Esophagus squamous epithelium (tissue), 5 donors: ENCODE measurements at regions not wholly inside any gene's neighbourhood (a gene's known extent, or its start where the extent isn't known, plus 50 kb on each side); places are given as distances from the start of the nearest gene placed in this dataset.

ENCODE experiments used
- DNase-seq: peaks from one replicate; lab custom pipeline; 2025; lab: John Stamatoyannopoulos, UW
- H3K27ac ChIP-seq, 4 donors: fragments of 200-600 bp; sonication (generic); one replicate each; pipeline ENCODE4 v1.5.1; 2016 to 2019; ENCODE audit warnings: mild to moderate bottlenecking in 1 of 4
- H3K27me3 ChIP-seq, 4 donors: fragments of 200-600 bp; sonication (generic); 1 replicate in 3 of 4; 2 replicates in 1 of 4; pipeline versions ENCODE4 v1.5.1 to v1.6.0; 2017 to 2021; ENCODE audit warnings: antibody characterized with exemption in 1 of 4
- H3K36me3 ChIP-seq, 3 donors: fragments of 200-600 bp; sonication (generic); one replicate each; pipeline ENCODE4 v1.5.1; 2016 to 2019
- H3K4me1 ChIP-seq, 3 donors: fragments of 200-600 bp; sonication (generic); one replicate each; pipeline ENCODE4 v1.5.1; 2017 to 2019
- H3K4me3 ChIP-seq, 4 donors: fragments of 200-600 bp; sonication (generic); 1 replicate in 3 of 4; 2 replicates in 1 of 4; pipeline ENCODE4 v1.5.1; 2016 to 2019; ENCODE audit warnings: mild to moderate bottlenecking in 2 of 4, moderate library complexity in 1 of 4
- H3K9me3 ChIP-seq, 3 donors: fragments of 200-600 bp; sonication (generic); one replicate each; pipeline ENCODE4 v1.5.1; 2016 to 2019
- CTCF ChIP-seq, 6 experiments: fragments of 450-650 bp in 4 of 6; fragments of 200-600 bp in 2 of 6; sonication (generic) in 2 of 6; IDR thresholded peaks; one replicate each; pipeline ENCODE4 v1.5.1; 2016 to 2019; ENCODE audit warnings: antibody characterized with exemption in 6 of 6, mild to moderate bottlenecking in 4 of 6, moderate library complexity in 4 of 6
- POLR2A ChIP-seq, 4 donors: fragments of 450-650 bp; IDR thresholded peaks; one replicate each; pipeline ENCODE4 v1.6.1; 2017; ENCODE audit warnings: antibody characterized with exemption in 4 of 4, mild to moderate bottlenecking in 4 of 4, moderate library complexity in 3 of 4
- WGBS, 2 donors: methylation state at CpG; one replicate each; pipeline ENCODE4 v1.1.5; 2018; 5-methylcytosine and 5-hydroxymethylcytosine counted together
- intact Hi-C: fragments of 100-400 bp; cut with DNase I; formaldehyde crosslinking; loops from one replicate; pipeline ENCODE4 v1.15.0; 2022
- donor health status: DM: yes; HTN: yes; CAD: no.

- intact Hi-C loops: no loop called here
- DNase-seq: no peak
- H3K27ac ChIP-seq: peak overlapping the region in 3 of 4 donors; percentile 19 to 54 (median 31)
These were observed 271.2 kb downstream of the ARHGAP12 start for GRCh38 chr10:31657434-31657872.

GRCh38 chr10:31656851-31657433 lies 271.7 kb downstream of the ARHGAP12 start:
- no peaks in the 10 kb centered on the region for H3K9me3 ChIP-seq
- H3K27ac ChIP-seq: peak overlapping the region in 3 of 4 donors; percentile 31 to 54 (median 48)
- TF ChIP-seq POLR2A (IDR thresholded peaks at IDR 0.05) (no peak), CTCF (IDR thresholded peaks at IDR 0.05) (no peak)
- DNase-seq: no peak
- no peaks in the 10 kb centered on the region for H3K36me3 ChIP-seq
- intact Hi-C loops: no loop called here
- WGBS, 2 donors: 13 to 23% methylated on average over 1 of the region's 1 CpG
- H3K4me3 ChIP-seq: no peak overlapping the region
- H3K27me3 ChIP-seq: no peaks in the 10 kb centered on the region
- H3K4me1 ChIP-seq: no peaks in the 10 kb centered on the region

More at GRCh38 chr10:31657434-31657872, 271.2 kb downstream of the ARHGAP12 start:
- Histone ChIP-seq H3K9me3 (no peaks in the 10 kb centered on the region), H3K36me3 (no peaks in the 10 kb centered on the region), H3K4me3 (no peak overlapping the region), H3K27me3 (no peaks in the 10 kb centered on the region), H3K4me1 (no peaks in the 10 kb centered on the region)
- 62 to 70% methylated on average over 2 of the region's 2 CpGs for WGBS, 2 donors
- TF ChIP-seq CTCF (IDR thresholded peaks at IDR 0.05) (no peak), POLR2A (IDR thresholded peaks at IDR 0.05) (no peak)

DNA sequence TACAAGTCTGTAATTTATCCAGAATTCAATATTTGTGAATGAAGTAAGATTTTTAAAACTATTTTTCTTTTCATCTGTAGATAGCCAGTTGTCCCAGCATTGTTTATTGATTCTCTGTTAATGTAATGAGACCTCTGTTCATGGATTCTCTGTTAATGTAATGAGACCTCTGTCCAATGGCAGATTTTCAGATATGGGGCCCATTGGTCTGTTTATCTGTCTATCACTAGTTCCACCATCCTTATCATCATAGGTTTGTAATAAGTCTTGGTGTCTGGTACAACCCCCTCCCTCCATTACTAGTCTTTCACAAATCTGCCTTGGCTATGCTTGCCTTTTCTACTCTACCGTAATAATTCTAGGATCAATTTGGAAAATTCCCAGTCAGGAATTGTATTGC lies 276.6 kb downstream of the ARHGAP12 start:
- H3K4me1 ChIP-seq: peaks cover 0 to 11% (median 6%) of the 10 kb centered on the region in 3 donors
- intact Hi-C loops: no loop called here
- no peaks in the 10 kb centered on the region for H3K9me3 ChIP-seq
- TF ChIP-seq POLR2A (IDR thresholded peaks at IDR 0.05) (no peak), CTCF (IDR thresholded peaks at IDR 0.05) (no peak)
- 100% methylated on average over 1 of the region's 1 CpG for WGBS, 2 donors
- no peaks in the 10 kb centered on the region for H3K27me3 ChIP-seq
- no peak for DNase-seq
- H3K36me3 ChIP-seq: no peaks in the 10 kb centered on the region
- H3K27ac ChIP-seq: no peak overlapping the region
- no peak overlapping the region for H3K4me3 ChIP-seq

DNA sequence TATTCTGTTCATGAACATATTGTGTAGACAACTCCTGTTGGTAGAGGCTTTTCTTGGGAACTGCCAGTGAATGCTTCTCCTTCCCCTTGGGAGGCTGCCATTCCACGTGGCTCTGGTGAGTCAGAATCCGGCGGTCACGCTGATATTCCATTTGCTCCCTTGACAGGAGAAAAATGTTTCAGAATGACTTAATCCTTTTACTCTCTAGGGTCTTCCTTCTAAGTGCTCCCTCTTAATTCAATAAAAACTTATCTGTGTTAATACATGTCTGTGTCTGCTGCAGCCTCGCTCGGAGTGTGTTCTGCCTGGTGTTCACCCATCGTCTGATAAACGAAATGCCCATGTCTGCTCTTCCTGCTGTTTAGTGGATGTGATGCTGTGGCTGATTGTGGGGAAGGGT lies 278.6 kb downstream of the ARHGAP12 start:
- TF ChIP-seq CTCF (IDR thresholded peaks at IDR 0.05) (no peak), POLR2A (IDR thresholded peaks at IDR 0.05) (no peak)
- H3K4me3 ChIP-seq: peak overlapping the region in 2 of 4 donors; percentile 3 to 34
- intact Hi-C loops: no loop called here
- no peaks in the 10 kb centered on the region for H3K36me3 ChIP-seq
- 10 to 21% methylated on average over 7 to 8 of the region's 8 CpGs for WGBS, 2 donors
- H3K27ac ChIP-seq: peak overlapping the region; percentile 21 to 53 (median 43)
- no peaks in the 10 kb centered on the region for H3K27me3 ChIP-seq
- H3K4me1 ChIP-seq: peaks cover 0 to 11% (median 6%) of the 10 kb centered on the region in 3 donors
- DNase-seq: no peak
- no peaks in the 10 kb centered on the region for H3K9me3 ChIP-seq

- no peaks in the 10 kb centered on the region for H3K36me3 ChIP-seq
- no peak for DNase-seq
- no peak overlapping the region for H3K4me3 ChIP-seq
- H3K9me3 ChIP-seq: no peaks in the 10 kb centered on the region
- no peaks in the 10 kb centered on the region for H3K27me3 ChIP-seq
- 70 to 79% methylated on average over 8 of the region's 8 CpGs for WGBS, 2 donors
- H3K4me1 ChIP-seq: peaks cover 0 to 11% (median 6%) of the 10 kb centered on the region in 3 donors
- intact Hi-C loops: no loop called here
- no peak for TF ChIP-seq CTCF (IDR thresholded peaks at IDR 0.05)
- TF ChIP-seq POLR2A (IDR thresholded peaks at IDR 0.05): no peak
- H3K27ac ChIP-seq: peak overlapping the region in 1 of 4 donors; percentile 41
These were observed 279.7 kb downstream of the ARHGAP12 start for GRCh38 chr10:31648966-31649365.
